IMR-90 (cell line): ENCODE measurements at regions not wholly inside any gene's neighbourhood (a gene's known extent, or its start where the extent isn't known, plus 50 kb on each side); places are given as distances from the start of the nearest gene placed in this dataset.

Experiments
- ATAC-seq: fragments of 200-7000 bp; cut with Tn5 transposase; 2 replicates; pipeline ENCODE4 v1.9.1; 2020; ENCODE audit warnings: low read depth, mild to moderate bottlenecking, moderate library complexity
- BruUV-seq: library from RNA; stranded (reverse); fragments of 400-500 nt; replicated peaks from 2 replicates; lab custom pipeline; 2021; lab: Mats Ljungman, UMichigan
- CTCF ChIA-PET: fragments of 300-600 bp; formaldehyde crosslinking; extraction: SDS; loops from one replicate; lab custom pipeline; 2021; ENCODE audit warnings: antibody characterized with exemption; lab: Yijun Ruan, JAX
- POLR2A ChIA-PET: fragments of 300-600 bp; sonication (Branson Sonifier 250); formaldehyde crosslinking; loops from one replicate; lab custom pipeline; 2022; ENCODE audit warnings: antibody characterized with exemption; ENCODE audit not compliant: unreplicated experiment; lab: Charles Lee
- DNase-seq: peaks from one replicate; pipeline ENCODE4 v3.0.0; 2013
- H2AFZ ChIP-seq: replicated peaks from 2 replicates; pipeline ENCODE3; 2013; ENCODE audit warnings: low read length, mild to moderate bottlenecking; ENCODE audit not compliant: poor library complexity
- H2AK5ac ChIP-seq: 2 replicates; pipeline ENCODE4 v1.6.1; 2013; ENCODE audit warnings: low read depth, low read length, inconsistent platforms
- H2AK9ac ChIP-seq: replicated peaks from 2 replicates; pipeline ENCODE3; 2013; ENCODE audit warnings: mild to moderate bottlenecking, low read depth, low read length, moderate library complexity; ENCODE audit not compliant: poor library complexity
- H2BK120ac ChIP-seq: 2 replicates; pipeline ENCODE4 v1.6.1; 2013; ENCODE audit warnings: low read depth, low read length, inconsistent platforms
- H2BK15ac ChIP-seq: 3 replicates; pipeline ENCODE4 v1.6.1; 2013; ENCODE audit warnings: low read depth, low read length, inconsistent platforms
- H2BK20ac ChIP-seq: 2 replicates; pipeline ENCODE4 v1.6.1; 2013; ENCODE audit warnings: low read depth, mild to moderate bottlenecking, inconsistent platforms, low read length, moderate library complexity
- H2BK5ac ChIP-seq: 2 replicates; pipeline ENCODE4 v1.6.1; 2013; ENCODE audit warnings: mild to moderate bottlenecking, low read depth, low read length, inconsistent platforms; ENCODE audit not compliant: poor library complexity, severe bottlenecking
- H3K14ac ChIP-seq: replicated peaks from 2 replicates; pipeline ENCODE4 v1.6.1; 2013; ENCODE audit warnings: low read depth, low read length, inconsistent platforms
- H3K18ac ChIP-seq: 2 replicates; pipeline ENCODE4 v1.6.1; 2013; ENCODE audit warnings: low read depth, low read length, control low read depth
- H3K23ac ChIP-seq: 2 replicates; pipeline ENCODE4 v1.6.1; 2013; ENCODE audit warnings: low read depth, low read length, inconsistent platforms
- H3K27ac ChIP-seq: 2 replicates; pipeline ENCODE4 v1.5.1; 2013; ENCODE audit warnings: mild to moderate bottlenecking, control low read depth, low read length; ENCODE audit not compliant: insufficient read depth
- H3K27me3 ChIP-seq: 2 replicates; pipeline ENCODE4 v1.6.1; 2013; ENCODE audit warnings: low read length; ENCODE audit not compliant: control insufficient read depth, insufficient read depth
- H3K36me3 ChIP-seq: 2 replicates; pipeline ENCODE4 v1.6.1; 2013; ENCODE audit warnings: low read length, mixed read lengths; ENCODE audit not compliant: control insufficient read depth, insufficient read depth
- H3K4ac ChIP-seq: 2 replicates; pipeline ENCODE4 v1.6.1; 2013; ENCODE audit warnings: low read depth, low read length, inconsistent platforms
- H3K4me1 ChIP-seq: 2 replicates; pipeline ENCODE4 v1.6.1; 2013; ENCODE audit warnings: low read length, mixed read lengths; ENCODE audit not compliant: control insufficient read depth, insufficient read depth
- H3K4me2 ChIP-seq: 2 replicates; pipeline ENCODE4 v1.6.1; 2013; ENCODE audit warnings: low read depth, mild to moderate bottlenecking, control low read depth, low read length, moderate library complexity
- H3K4me3 ChIP-seq: 2 replicates; pipeline ENCODE4 v1.5.1; 2013; ENCODE audit warnings: low read depth, mild to moderate bottlenecking, control low read depth, low read length, moderate library complexity; ENCODE audit not compliant: insufficient read depth
- H3K56ac ChIP-seq: 2 replicates; pipeline ENCODE4 v1.6.1; 2013; ENCODE audit warnings: low read length, inconsistent platforms; ENCODE audit not compliant: insufficient read depth; ENCODE audit errors: extremely low read depth
- H3K79me1 ChIP-seq, 2 experiments: 2 replicates each; pipeline ENCODE4 v1.6.1; 2013; ENCODE audit warnings: low read length in 2 of 2, inconsistent platforms in 1 of 2, low read depth in 1 of 2
- H3K9ac ChIP-seq: 2 replicates; pipeline ENCODE4 v1.6.1; 2013; ENCODE audit warnings: low read depth, low read length, control low read depth
- H3K9me1 ChIP-seq: 2 replicates; pipeline ENCODE4 v1.6.1; 2013; ENCODE audit warnings: low read length, inconsistent platforms; ENCODE audit not compliant: insufficient read depth
- H3K9me3 ChIP-seq: 2 replicates; pipeline ENCODE4 v1.6.1; 2013; ENCODE audit warnings: low read length; ENCODE audit not compliant: control insufficient read depth, insufficient read depth
- H4K20me1 ChIP-seq: 2 replicates; pipeline ENCODE4 v1.6.1; 2013; ENCODE audit warnings: low read length, inconsistent platforms; ENCODE audit not compliant: insufficient read depth
- H4K5ac ChIP-seq: 2 replicates; pipeline ENCODE4 v1.6.1; 2013; ENCODE audit warnings: mild to moderate bottlenecking, low read depth, low read length, control low read depth
- H4K8ac ChIP-seq, 2 experiments: 2 replicates each; pipeline ENCODE4 v1.6.1; 2013; ENCODE audit warnings: low read depth in 2 of 2, low read length in 2 of 2, control low read depth in 1 of 2, inconsistent platforms in 1 of 2
- H4K91ac ChIP-seq: 2 replicates; pipeline ENCODE4 v1.6.1; 2013; ENCODE audit warnings: low read depth, low read length, inconsistent platforms; ENCODE audit not compliant: insufficient read depth
- CEBPB ChIP-seq: IDR thresholded peaks from 2 replicates; pipeline ENCODE4 v1.6.1; 2012; ENCODE audit warnings: low read depth, low read length, improper control_type of control experiment
- MXI1 ChIP-seq: IDR thresholded peaks from 2 replicates; pipeline ENCODE4 v1.6.1; 2012; ENCODE audit warnings: low read depth, mild to moderate bottlenecking, low read length, moderate library complexity, borderline replicate concordance
- dilution Hi-C: fragments of 300-500 bp; cut with HindIII; formaldehyde crosslinking; loops from one replicate; pipeline ENCODE4 v1.14.3; 2018; ENCODE audit warnings: low sequenced_read_pairs; ENCODE audit not compliant: unreplicated experiment
- in situ Hi-C: fragments of 300-500 bp; cut with MboI; formaldehyde crosslinking; loops from 3 replicates; pipeline ENCODE4 v1.14.3; 2019; ENCODE audit warnings: low sequenced_read_pairs, inconsistent platforms, mixed read lengths
- intact Hi-C: fragments of 100-400 bp; cut with micrococcal nuclease; formaldehyde crosslinking; loops from 2 replicates; pipeline ENCODE4 v1.10.0; 2022

DNA sequence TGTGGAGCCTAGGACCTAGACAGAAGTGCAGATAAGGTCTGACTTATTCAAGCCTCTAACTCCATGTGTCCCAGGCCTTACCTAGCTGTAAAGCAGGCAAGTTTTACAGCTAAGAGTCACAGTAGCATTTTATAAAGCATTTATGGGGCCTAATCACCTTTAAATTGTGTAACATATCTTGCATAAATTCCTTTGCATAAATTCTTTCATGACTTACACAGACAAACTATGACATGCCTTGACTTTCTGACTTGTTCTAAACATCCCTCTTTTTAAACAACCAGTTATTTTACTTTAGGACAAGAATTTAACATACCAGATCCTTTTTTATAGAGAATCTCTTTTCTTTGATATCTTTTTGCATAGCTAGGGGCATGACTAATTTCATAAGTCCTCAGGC lies 1257.8 kb upstream of the NRXN1 start:
- H3K14ac ChIP-seq, result no peak overlapping the region
- CTCF ChIA-PET, result no interaction called here
- no peaks in the 10 kb centered on the region for H3K9me1 ChIP-seq
- no peak overlapping the region for H2AK9ac ChIP-seq
- no peak overlapping the region for H2BK120ac ChIP-seq
- no peaks in the 10 kb centered on the region for H3K79me1 ChIP-seq
- no peak overlapping the region for H2BK15ac ChIP-seq
- peak overlapping the region; percentile 65 for H2BK5ac ChIP-seq
- no peak overlapping the region for H2AK5ac ChIP-seq
- in situ Hi-C loops, result no loop called here
- H2AFZ ChIP-seq, result no peak overlapping the region
- no peaks in the 10 kb centered on the region for H3K9me3 ChIP-seq
- H4K20me1 ChIP-seq, result no peaks in the 10 kb centered on the region
- no peak overlapping the region for H3K4me3 ChIP-seq
- POLR2A ChIA-PET, result no interaction called here
- no peak overlapping the region for H3K56ac ChIP-seq
- no peak overlapping the region for H4K91ac ChIP-seq
- no peak overlapping the region for H3K4me2 ChIP-seq
- H4K5ac ChIP-seq, result no peak overlapping the region
- no peak overlapping the region for H4K8ac ChIP-seq
- ATAC-seq (peak; percentile 63), DNase-seq (peak; percentile 36)
- peak overlapping the region; percentile 56 for H3K4ac ChIP-seq
- dilution Hi-C loops, result no loop called here
- H3K23ac ChIP-seq, result no peak overlapping the region
- intact Hi-C loops, result no loop called here
- no peak overlapping the region for H3K27ac ChIP-seq
- H2BK20ac ChIP-seq, result no peak overlapping the region
- no peaks in the 10 kb centered on the region for H3K36me3 ChIP-seq
- H3K4me1 ChIP-seq, result no peaks in the 10 kb centered on the region
- no TSS peak for BruUV-seq
- H3K18ac ChIP-seq, result no peak overlapping the region
- H3K27me3 ChIP-seq, result no peaks in the 10 kb centered on the region
- no peak overlapping the region for H3K9ac ChIP-seq
- TF ChIP-seq MXI1 (no peak), CEBPB (peak; percentile 47)
